Upper lobe of right lung (tissue), 1 donor: ENCODE measurements at regions not wholly inside any gene's neighbourhood (a gene's known extent, or its start where the extent isn't known, plus 50 kb on each side); places are given as distances from the start of the nearest gene placed in this dataset.

ENCODE experiments used
- ATAC-seq: fragments of 200-7000 bp; cut with Tn5 transposase; one replicate; pipeline ENCODE4 v1.9.1; 2020; ENCODE audit warnings: mild to moderate bottlenecking, moderate library complexity
- DNase-seq: peaks from one replicate; pipeline ENCODE4 v3.0.0-alpha.2; 2020
- H3K27ac ChIP-seq: fragments of 200-600 bp; one replicate; pipeline ENCODE4 v1.8.0; 2022
- H3K27me3 ChIP-seq: fragments of 200-600 bp; one replicate; pipeline ENCODE4 v1.8.0; 2022; ENCODE audit warnings: mild to moderate bottlenecking
- H3K36me3 ChIP-seq: fragments of 200-600 bp; one replicate; pipeline ENCODE4 v1.8.0; 2022
- H3K4me1 ChIP-seq: fragments of 200-600 bp; one replicate; pipeline ENCODE4 v1.8.0; 2022
- H3K4me3 ChIP-seq: fragments of 200-600 bp; one replicate; pipeline ENCODE4 v1.8.0; 2022; ENCODE audit warnings: mild to moderate bottlenecking
- H3K9me3 ChIP-seq: fragments of 200-600 bp; one replicate; pipeline ENCODE4 v1.8.0; 2022
- CTCF ChIP-seq: fragments of 200-600 bp; IDR thresholded peaks from one replicate; pipeline ENCODE4 v1.8.0; 2022; ENCODE audit warnings: antibody characterized with exemption
- intact Hi-C: fragments of 100-400 bp; cut with DNase I; formaldehyde crosslinking; loops from one replicate; pipeline ENCODE4 v1.11.0; 2022
- donor health status: DM: no; HTN: yes; CAD: no; lungs with severe emphysema.

GRCh38 chr1:163777205-163777604, 455.5 kb downstream of the NUF2 start:
- Histone ChIP-seq H3K27ac (no peak overlapping the region), H3K9me3 (peaks cover 5% of the 10 kb centered on the region), H3K4me3 (no peak overlapping the region), H3K36me3 (no peaks in the 10 kb centered on the region), H3K27me3 (no peaks in the 10 kb centered on the region), H3K4me1 (no peaks in the 10 kb centered on the region)
- TF ChIP-seq CTCF: no peak
- no peak for ATAC-seq
- intact Hi-C loops: no loop called here
- DNase-seq: no peak

GRCh38 chr1:163781146-163781545, 459.4 kb downstream of the NUF2 start:
- no peaks in the 10 kb centered on the region for H3K36me3 ChIP-seq
- TF ChIP-seq CTCF: no peak
- H3K27me3 ChIP-seq: no peaks in the 10 kb centered on the region
- peaks cover 5% of the 10 kb centered on the region for H3K9me3 ChIP-seq
- DNase-seq: no peak
- no peak overlapping the region for H3K27ac ChIP-seq
- no peaks in the 10 kb centered on the region for H3K4me1 ChIP-seq
- no peak overlapping the region for H3K4me3 ChIP-seq
- intact Hi-C loops: no loop called here
- ATAC-seq: no peak

DNA sequence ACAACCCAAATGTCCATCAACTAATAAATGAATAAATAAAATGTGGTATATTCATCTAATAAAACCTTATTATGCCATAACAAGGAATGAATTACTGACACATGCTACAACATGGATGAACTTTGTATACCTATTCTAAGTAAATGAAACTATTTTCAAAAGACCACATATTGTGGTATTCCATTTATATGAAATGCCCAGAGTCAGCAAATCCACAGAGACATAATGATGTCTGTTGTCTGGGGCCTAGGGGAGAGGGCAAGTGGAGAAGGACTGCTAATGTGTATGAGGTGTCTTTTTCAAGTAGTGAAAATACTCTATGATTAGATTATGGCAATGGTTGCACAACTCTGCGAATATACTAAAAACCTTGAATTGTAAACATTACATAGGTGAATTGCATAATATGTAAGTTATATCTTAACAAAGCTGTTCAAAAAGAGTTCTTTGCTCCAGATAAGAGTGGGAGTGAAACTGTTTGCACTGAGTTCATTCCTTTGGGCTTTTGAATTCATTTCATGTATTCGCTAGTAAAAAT, 464.2 kb downstream of the NUF2 start:
- Histone ChIP-seq H3K27ac (no peak overlapping the region), H3K36me3 (no peaks in the 10 kb centered on the region), H3K27me3 (no peaks in the 10 kb centered on the region), H3K9me3 (peaks cover 5% of the 10 kb centered on the region), H3K4me3 (no peak overlapping the region), H3K4me1 (no peaks in the 10 kb centered on the region)
- no peak for DNase-seq
- TF ChIP-seq CTCF: no peak
- ATAC-seq: no peak
- intact Hi-C loops: no loop called here

GRCh38 chr1:163789911-163790310, 468.2 kb downstream of the NUF2 start:
- no peak overlapping the region for H3K4me3 ChIP-seq
- H3K27ac ChIP-seq: no peak overlapping the region
- intact Hi-C loops: no loop called here
- ATAC-seq (no peak), DNase-seq (no peak)
- no peak for TF ChIP-seq CTCF
- no peaks in the 10 kb centered on the region for H3K36me3 ChIP-seq
- H3K9me3 ChIP-seq: no peaks in the 10 kb centered on the region
- H3K27me3 ChIP-seq: no peaks in the 10 kb centered on the region
- no peaks in the 10 kb centered on the region for H3K4me1 ChIP-seq

DNA sequence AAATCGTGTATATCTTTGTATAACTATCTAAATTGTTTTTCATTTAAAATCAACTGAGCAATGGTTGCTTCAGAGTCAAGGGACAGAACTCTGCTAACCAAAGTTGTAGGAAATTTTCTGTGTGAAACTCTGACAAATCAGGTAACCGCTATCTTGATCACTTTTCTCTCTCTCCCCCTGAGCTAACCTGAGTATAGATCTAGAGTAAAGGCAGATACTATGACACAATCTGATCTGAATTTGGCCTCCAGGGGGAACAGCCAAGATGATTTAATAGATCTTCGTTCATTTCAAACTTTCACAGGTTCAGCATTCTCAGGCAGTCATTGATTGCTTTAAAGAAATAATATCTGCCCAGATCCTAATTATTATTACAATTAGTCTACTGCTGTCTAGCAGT, 472.8 kb downstream of the NUF2 start:
- ATAC-seq: no peak
- Histone ChIP-seq H3K27ac (no peak overlapping the region), H3K36me3 (no peaks in the 10 kb centered on the region), H3K9me3 (no peaks in the 10 kb centered on the region), H3K4me3 (no peak overlapping the region), H3K4me1 (no peaks in the 10 kb centered on the region), H3K27me3 (no peaks in the 10 kb centered on the region)
- intact Hi-C loops: no loop called here
- no peak for DNase-seq
- no peak for TF ChIP-seq CTCF

DNA sequence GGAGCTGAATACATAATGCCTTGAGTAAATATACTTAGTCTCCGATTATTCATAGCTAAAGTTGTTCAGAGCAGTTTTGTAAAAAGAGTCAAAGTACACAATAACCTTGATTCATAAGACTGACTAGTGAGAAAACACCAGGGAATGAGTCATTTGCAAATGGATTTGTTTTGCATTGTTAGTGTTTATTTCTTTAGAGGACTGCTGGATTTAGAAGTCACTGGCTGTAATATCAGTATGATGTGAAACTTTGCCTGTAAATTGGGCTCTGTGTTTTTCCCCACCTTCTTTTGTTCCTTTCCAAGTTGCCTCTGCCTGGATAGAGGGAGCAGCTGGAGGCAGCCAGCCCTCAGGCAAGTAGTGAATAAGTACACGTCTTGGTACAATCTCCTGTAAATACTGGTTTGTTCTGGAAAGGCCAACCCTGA, 474.7 kb downstream of the NUF2 start:
- no peaks in the 10 kb centered on the region for H3K9me3 ChIP-seq
- no peaks in the 10 kb centered on the region for H3K4me1 ChIP-seq
- no peak overlapping the region for H3K27ac ChIP-seq
- H3K27me3 ChIP-seq: no peaks in the 10 kb centered on the region
- H3K36me3 ChIP-seq: no peaks in the 10 kb centered on the region
- no peak for TF ChIP-seq CTCF
- H3K4me3 ChIP-seq: no peak overlapping the region
- no peak for DNase-seq
- intact Hi-C loops: no loop called here
- no peak for ATAC-seq
